Dermis blood vessel endothelial cell (primary cell): ENCODE measurements at regions not wholly inside any gene's neighbourhood (a gene's known extent, or its start where the extent isn't known, plus 50 kb on each side); places are given as distances from the start of the nearest gene placed in this dataset.

Experiments used
- DNase-seq: peaks from one replicate; pipeline ENCODE4 v3.0.0; 2010

DNA sequence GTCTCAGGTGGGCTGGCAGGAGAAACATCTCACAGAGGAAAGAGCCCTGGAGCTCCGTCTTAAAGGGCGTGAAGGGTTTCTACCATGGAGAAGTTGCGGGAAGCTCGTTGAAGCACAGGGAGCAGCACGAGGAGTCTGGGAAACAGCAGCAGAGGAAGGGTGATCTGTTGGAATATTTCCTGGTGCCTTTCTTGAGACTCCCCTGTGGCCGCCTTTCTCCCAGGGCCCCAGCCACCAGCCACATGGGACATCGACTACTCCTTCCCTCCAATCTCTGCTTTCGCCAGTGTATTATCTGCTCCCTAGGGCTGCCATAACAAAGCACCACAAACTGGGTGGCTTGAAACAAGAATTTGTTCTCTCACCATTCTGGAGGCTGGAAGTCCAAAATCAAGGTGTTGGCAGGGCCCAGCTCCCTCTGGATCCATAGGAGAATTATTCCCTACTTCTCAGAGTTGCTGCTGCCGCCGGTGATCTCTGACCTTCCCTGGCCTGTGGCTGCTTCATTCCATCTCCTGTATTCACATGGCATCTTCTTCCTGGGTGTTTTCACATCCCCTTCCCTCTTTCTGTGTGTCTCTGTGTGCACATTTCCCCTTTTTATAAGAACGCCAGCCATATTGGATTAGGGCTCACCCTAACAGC, 152.8 kb upstream of the GSC start:
- DNase-seq: no peak

- DNase-seq: no peak
Observed at GRCh38 chr14:94921882-94922585, 152.1 kb upstream of the GSC start.

DNA sequence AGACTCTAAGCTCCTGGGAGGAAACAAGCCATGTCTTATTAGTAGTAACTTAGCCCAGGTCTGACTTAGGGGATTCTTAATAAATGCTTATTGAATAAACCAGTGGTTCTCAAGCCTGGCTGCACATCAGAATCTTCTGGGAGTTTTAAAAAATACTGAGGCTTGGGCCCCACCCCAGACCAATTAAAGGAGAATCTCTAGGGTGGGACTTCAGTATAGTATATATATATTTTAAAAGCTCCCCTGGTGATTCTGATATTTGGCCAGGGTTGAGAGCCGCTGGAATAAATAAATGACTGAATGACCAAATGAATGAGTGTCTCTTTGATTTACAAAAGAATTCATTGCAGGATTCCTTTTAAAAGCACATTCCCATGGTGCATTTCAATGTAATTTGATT, 151.5 kb upstream of the GSC start:
- DNase-seq: no peak

DNA sequence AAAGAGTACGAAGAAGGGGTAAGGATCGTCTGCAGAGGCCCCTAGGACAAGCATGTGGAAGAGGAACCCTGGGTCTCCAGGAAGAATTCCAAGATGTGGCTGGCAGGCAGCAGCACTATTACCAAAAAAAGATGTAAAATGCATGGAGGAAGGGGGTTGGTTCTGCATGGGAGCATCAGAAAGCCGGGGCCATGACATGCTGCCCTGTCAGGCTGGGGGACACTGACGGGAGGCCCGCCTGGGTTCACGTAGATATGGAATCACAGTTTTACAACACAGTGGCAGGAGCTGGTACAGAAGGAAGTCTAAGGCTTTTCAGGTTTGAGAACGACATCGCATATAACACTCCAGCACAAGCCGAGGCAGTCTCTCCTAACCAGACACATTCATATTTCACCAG, 150.0 kb upstream of the GSC start:
- DNase-seq: no peak

GRCh38 chr14:94918896-94919295, 149.0 kb upstream of the GSC start:
- no peak for DNase-seq

GRCh38 chr14:94917041-94917600, 147.2 kb upstream of the GSC start:
- no peak for DNase-seq

DNA sequence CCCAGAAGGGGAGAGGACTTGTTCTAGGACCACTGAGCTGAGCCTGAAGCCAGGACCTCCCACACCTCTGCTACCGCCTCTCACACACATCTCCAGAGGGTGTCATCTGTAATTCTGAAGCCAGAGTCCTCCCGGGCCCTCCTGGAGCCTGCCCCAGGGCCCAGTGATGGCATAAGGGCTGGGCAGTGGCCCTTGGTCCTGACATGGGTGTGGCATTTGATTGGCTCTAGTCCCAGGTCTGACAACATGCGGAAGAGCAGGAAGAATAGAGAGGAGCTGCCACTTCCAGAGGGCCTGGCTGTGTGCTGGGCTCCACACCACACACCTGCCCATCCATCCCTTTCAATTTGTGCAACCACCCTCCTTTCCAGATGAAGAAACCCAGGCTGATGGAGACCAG, 144.3 kb upstream of the GSC start:
- no peak for DNase-seq

GRCh38 chr14:94907626-94908261, 137.8 kb upstream of the GSC start:
- DNase-seq: no peak

DNA sequence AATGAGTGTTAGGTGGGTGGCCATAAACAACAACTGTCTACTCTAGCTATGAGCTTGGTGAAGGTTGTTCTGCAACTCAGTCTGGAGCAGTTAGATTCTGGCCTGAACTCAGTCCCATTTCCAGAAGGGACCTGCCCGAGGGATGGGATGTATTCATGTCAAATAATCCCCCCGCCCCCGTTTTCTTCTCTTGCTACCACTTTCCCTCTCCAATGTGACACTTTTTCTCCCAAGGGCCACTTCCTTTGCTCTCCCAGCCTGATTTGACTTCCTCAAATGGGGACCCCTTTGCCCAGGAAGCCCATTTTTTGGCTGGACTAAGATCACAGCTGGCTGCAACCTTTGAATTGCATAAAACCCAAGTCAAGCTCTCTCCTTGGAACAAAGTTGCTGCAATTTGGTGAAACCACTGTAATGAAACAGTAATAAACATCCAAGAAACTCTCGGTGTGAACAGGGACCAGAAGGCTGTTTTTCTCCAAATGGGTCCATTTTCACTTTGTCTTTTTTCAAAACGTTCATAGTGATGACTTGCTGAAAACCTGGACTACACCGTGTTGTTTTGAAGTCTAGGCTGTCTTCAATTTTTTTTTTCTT, 137.2 kb upstream of the GSC start:
- no peak for DNase-seq

- no peak for DNase-seq
Observed at GRCh38 chr14:94906577-94906976, 136.7 kb upstream of the GSC start.

- no peak for DNase-seq
Observed at GRCh38 chr14:94904636-94905035, 134.7 kb upstream of the GSC start.

DNA sequence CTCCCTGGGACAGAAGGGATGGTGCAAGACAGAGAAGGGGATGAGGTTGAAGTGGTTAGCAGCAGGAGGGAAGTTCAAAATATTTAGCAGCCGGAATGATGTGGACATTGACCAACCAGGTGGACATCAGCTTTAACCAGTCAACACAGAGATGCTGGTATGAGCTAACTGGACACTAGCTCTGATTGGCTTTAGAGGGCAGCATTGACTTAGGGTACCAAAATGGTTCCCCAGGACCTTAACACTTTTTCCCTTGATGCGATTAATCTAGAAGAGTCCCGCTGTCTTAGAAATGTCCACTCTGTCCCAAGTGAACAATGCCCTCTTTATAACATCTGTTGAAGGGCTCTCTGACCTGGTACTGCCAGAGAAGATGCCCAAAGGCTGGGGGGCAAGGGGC, 134.0 kb upstream of the GSC start:
- DNase-seq: no peak

DNA sequence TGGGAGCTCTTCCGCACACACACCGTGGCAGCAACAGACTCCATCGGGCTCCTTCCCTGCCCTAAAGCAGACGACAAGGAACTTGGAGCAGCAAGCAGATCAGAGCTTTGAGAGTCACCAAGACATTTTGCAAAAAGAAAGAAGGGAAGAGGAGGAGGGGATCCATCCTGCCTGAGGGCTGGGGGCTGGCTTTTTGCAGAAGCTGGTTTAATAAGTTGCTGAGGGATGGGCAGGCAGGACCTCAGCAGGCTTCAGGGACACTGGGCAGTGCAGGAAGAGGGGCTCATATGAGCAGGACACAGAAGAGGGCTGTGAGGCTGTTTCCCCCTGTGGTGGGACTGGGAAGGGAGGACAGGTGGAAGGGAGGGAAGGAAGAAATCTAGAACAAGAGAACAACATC, 133.4 kb upstream of the GSC start:
- DNase-seq: no peak

DNA sequence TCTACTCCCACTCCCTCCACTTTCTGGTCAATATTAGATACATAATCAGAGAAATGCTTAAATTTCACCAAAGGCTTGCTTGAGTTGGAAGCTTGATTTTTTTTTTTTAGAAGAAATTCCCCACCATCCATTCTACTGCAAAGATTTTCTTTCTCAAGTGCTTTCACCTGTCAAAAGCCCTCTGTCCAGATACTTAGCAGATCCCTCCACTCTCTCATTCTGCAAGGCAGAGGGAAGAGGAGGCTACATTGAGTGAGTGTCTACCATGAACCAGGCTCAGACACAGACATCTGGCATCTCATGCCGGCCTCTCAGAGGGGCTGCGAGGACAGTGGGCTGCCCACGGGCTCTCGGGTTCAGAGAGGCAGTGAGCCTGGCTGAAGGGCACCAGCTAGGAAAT, 127.6 kb upstream of the GSC start:
- DNase-seq: no peak

DNA sequence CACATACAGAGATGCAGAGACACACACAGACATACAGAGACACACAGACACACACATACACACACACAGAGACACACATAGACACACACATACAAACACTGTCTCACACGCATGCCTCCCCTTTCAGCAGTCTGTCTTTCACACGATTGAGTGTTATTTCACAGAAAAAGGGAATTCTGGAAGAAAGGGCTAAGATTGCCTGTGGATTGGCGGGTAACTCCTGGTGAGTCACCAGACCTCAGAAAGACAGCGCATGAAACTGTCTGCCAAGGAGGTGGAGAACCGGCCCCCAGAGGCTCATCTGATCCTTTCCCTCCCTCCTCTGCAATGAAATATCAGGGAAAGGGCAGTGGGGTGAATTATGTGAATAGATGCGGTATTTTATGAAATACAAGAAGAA, 127.2 kb upstream of the GSC start:
- DNase-seq: no peak

- no peak for DNase-seq
Observed at GRCh38 chr14:94893411-94894160, 123.7 kb upstream of the GSC start.

DNA sequence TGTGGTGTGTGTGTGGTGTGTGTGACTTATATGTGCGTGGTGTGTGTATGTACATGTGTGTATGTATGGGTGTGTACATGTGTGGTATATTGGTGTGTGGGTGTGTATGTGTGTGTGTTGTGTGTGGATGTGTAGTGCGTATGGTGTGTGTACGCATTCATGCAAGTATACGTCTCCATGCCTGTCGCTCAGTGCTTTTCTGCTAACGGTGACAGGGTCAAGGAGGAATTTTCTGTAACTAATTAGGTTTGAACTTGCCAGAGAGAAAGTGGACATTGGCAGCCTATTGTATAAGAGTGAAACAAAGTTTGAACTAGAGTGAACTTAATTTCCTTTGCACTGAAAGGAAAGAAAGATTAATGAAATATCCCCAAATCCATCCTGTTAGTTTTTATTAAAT, 120.9 kb upstream of the GSC start:
- DNase-seq: no peak

- DNase-seq: no peak
Observed at GRCh38 chr14:94889520-94890312, 119.8 kb upstream of the GSC start.

GRCh38 chr14:94888121-94888520, 118.2 kb upstream of the GSC start:
- no peak for DNase-seq

DNA sequence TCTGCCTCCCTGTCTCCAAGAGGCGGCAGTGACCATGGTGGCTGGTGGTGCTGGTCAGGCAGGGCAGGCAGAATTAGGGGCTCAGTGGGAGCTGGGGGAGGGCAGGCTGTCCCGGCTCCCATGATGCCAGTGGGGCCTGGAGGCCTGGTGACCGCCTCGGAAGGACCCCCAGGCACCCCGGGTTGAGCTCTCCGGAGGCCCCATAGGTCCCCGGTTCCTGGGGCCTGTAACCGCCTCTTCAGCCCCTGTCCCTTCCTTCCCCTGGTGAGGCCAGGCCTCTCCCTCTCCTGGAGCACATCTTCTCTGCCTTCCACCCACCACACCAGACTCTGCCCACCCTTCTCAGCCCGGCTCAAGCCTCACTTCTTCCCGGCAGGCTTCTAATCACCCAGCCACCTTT, 117.7 kb upstream of the GSC start:
- no peak for DNase-seq

DNA sequence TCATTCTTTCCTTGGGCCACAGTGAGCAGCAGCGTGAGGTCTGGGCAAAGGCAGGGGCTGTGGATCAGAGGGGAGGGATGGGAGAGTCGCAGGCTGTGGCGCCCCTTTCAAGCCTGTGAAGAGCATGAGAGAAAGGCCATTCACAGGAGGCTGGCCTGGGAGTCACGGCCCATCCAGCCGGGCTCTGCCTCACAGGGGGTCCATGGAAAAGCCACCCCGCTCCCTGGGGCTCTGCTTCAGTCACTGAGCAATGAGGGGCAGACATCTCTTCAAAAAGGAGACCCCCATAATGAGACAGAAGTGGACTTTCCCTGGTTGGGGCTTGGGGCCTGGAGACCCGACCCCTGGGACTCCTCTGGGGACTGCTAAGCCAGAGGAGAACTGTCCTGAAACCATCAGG, 117.0 kb upstream of the GSC start:
- DNase-seq: no peak
